HG03196 (cell line): ENCODE measurements at regions not wholly inside any gene's neighbourhood (a gene's known extent, or its start where the extent isn't known, plus 50 kb on each side); places are given as distances from the start of the nearest gene placed in this dataset.
"Not testable (repeated sequence)": the region's sequence is repeated elsewhere in the genome, so short reads cannot be mapped to it uniquely, and the experiment has no call there.

Source experiments
- ATAC-seq: cut with Tn5 transposase; IDR thresholded peaks from one replicate; pipeline ENCODE4 v1.9.1; 2021; ENCODE audit not compliant: unreplicated experiment

GRCh38 chr14:54010981-54011380, 54.4 kb upstream of the BMP4 start:
- no peak for ATAC-seq

GRCh38 chr14:54023027-54023426, 66.4 kb upstream of the BMP4 start:
- no peak for ATAC-seq

- ATAC-seq, result no peak
Observed at GRCh38 chr14:54025661-54026060, 69.0 kb upstream of the BMP4 start.

GRCh38 chr14:54026671-54027070, 70.0 kb upstream of the BMP4 start:
- ATAC-seq, result no peak

GRCh38 chr14:54030996-54031395, 74.4 kb upstream of the BMP4 start:
- ATAC-seq, result not testable (repeated sequence)

GRCh38 chr14:54033285-54033684, 76.7 kb upstream of the BMP4 start:
- not testable (repeated sequence) for ATAC-seq

- no peak for ATAC-seq
Observed at GRCh38 chr14:54038724-54039123, 82.1 kb upstream of the BMP4 start.

GRCh38 chr14:54039311-54039710, 82.7 kb upstream of the BMP4 start:
- no peak for ATAC-seq

GRCh38 chr14:54040846-54041245, 84.2 kb upstream of the BMP4 start:
- no peak for ATAC-seq

- no peak for ATAC-seq
Observed at GRCh38 chr14:54046250-54046649, 89.6 kb upstream of the BMP4 start.

GRCh38 chr14:54047645-54048308, 91.2 kb upstream of the BMP4 start:
- no peak for ATAC-seq

GRCh38 chr14:54048311-54048710, 91.7 kb upstream of the BMP4 start:
- ATAC-seq, result no peak

GRCh38 chr14:54048736-54049135, 92.1 kb upstream of the BMP4 start:
- no peak for ATAC-seq

- no peak for ATAC-seq
Observed at GRCh38 chr14:54050759-54051158, 94.1 kb upstream of the BMP4 start.

- ATAC-seq, result no peak
Observed at GRCh38 chr14:54052696-54053385, 96.2 kb upstream of the BMP4 start.

GRCh38 chr14:54053386-54053745, 96.7 kb upstream of the BMP4 start:
- no peak for ATAC-seq

GRCh38 chr14:54058505-54058904, 101.9 kb upstream of the BMP4 start:
- ATAC-seq, result no peak

GRCh38 chr14:54083549-54084239, 127.1 kb upstream of the BMP4 start:
- no peak for ATAC-seq

GRCh38 chr14:54085232-54085761, 128.7 kb upstream of the BMP4 start:
- no peak for ATAC-seq

- no peak for ATAC-seq
Observed at GRCh38 chr14:54085841-54086240, 129.2 kb upstream of the BMP4 start.

GRCh38 chr14:54086767-54087166, 130.1 kb upstream of the BMP4 start:
- no peak for ATAC-seq

- ATAC-seq, result no peak
Observed at GRCh38 chr14:54087376-54087775, 130.8 kb upstream of the BMP4 start.
